Progenitor cell of endocrine pancreas (in vitro differentiated cells): ENCODE measurements at regions not wholly inside any gene's neighbourhood (a gene's known extent, or its start where the extent isn't known, plus 50 kb on each side); places are given as distances from the start of the nearest gene placed in this dataset.
A peak's percentile ranks its signal among the peaks of the same experiment; 100 is the strongest.

Experiments
- DNase-seq: peaks from one replicate; pipeline ENCODE4 v3.0.0; 2021; ENCODE audit warnings: low spot score; ENCODE audit not compliant: unreplicated experiment
- H3K27ac Mint-ChIP-seq: 2 replicates; pipeline ENCODE4 v1.8.0; 2021; ENCODE audit warnings: mild to moderate bottlenecking, moderate library complexity, mixed read lengths
- H3K27me3 Mint-ChIP-seq: 2 replicates; pipeline ENCODE4 v1.8.0; 2021; ENCODE audit warnings: mixed read lengths
- H3K36me3 Mint-ChIP-seq: 2 replicates; pipeline ENCODE4 v1.8.0; 2022; ENCODE audit warnings: mixed read lengths; ENCODE audit not compliant: insufficient read depth
- H3K4me1 Mint-ChIP-seq: 2 replicates; pipeline ENCODE4 v1.8.0; 2021; ENCODE audit warnings: low read depth, mixed read lengths
- H3K4me3 Mint-ChIP-seq: 2 replicates; pipeline ENCODE4 v1.8.0; 2021; ENCODE audit warnings: low read depth, mild to moderate bottlenecking, moderate library complexity, mixed read lengths
- H3K9me3 Mint-ChIP-seq: 2 replicates; pipeline ENCODE4 v1.8.0; 2021; ENCODE audit warnings: low read depth, mixed read lengths
- CTCF ChIP-seq: fragments of 200-600 bp; sonication (generic); IDR thresholded peaks from one replicate; pipeline ENCODE4 v1.5.0; 2021; ENCODE audit warnings: antibody characterized with exemption, mild to moderate bottlenecking; ENCODE audit not compliant: unreplicated experiment

- H3K4me3 Mint-ChIP-seq = peak overlapping the region; percentile 23
- H3K27ac Mint-ChIP-seq = peak overlapping the region; percentile 94
- no peaks in the 10 kb centered on the region for H3K27me3 Mint-ChIP-seq
- H3K9me3 Mint-ChIP-seq = peaks cover 5% of the 10 kb centered on the region
- peaks cover 34% of the 10 kb centered on the region for H3K4me1 Mint-ChIP-seq
- no peak for DNase-seq
- H3K36me3 Mint-ChIP-seq = peaks cover 13% of the 10 kb centered on the region
- TF ChIP-seq CTCF = no peak
Measured at GRCh38 chr15:53844634-53845033, 85.2 kb upstream of the WDR72 start.

GRCh38 chr15:53843869-53844569, 84.6 kb upstream of the WDR72 start:
- Mint-ChIP-seq H3K4me3 (peak overlapping the region; percentile 23), H3K27ac (peak overlapping the region; percentile 94)

DNA sequence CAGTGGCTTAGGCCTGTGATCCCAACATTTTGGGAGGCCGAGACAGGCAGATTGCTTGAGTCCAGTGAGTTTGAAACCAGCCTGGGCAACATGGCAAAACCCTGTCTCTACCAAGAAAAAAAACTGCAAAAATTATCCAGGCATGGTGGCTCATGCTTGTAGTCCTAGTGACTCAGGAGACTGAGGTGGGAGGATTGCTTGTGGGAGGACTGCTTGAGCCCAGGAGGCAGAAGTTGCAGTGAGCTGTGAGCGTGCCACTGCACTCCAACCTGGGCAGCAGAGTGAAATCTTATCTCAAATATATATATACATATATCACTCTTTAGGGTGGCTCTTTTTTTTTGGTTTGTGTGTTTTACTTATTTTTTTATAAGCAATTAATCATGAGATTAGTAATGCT, 83.7 kb upstream of the WDR72 start:
- H3K4me1 Mint-ChIP-seq = peaks cover 38% of the 10 kb centered on the region
- H3K36me3 Mint-ChIP-seq = peaks cover 10% of the 10 kb centered on the region

More at GRCh38 chr15:53843869-53844569, 84.6 kb upstream of the WDR72 start:
- peaks cover 5% of the 10 kb centered on the region for H3K9me3 Mint-ChIP-seq
- H3K4me1 Mint-ChIP-seq = peaks cover 37% of the 10 kb centered on the region
- H3K36me3 Mint-ChIP-seq = peaks cover 13% of the 10 kb centered on the region
- no peak for DNase-seq
- no peaks in the 10 kb centered on the region for H3K27me3 Mint-ChIP-seq
- TF ChIP-seq CTCF = no peak

GRCh38 chr15:53841651-53842050, 82.2 kb upstream of the WDR72 start:
- no peak for TF ChIP-seq CTCF
- Mint-ChIP-seq H3K4me1 (peaks cover 49% of the 10 kb centered on the region), H3K36me3 (peaks cover 2% of the 10 kb centered on the region), H3K4me3 (no peak overlapping the region), H3K27ac (peak overlapping the region; percentile 2), H3K9me3 (peaks cover under 1% of the 10 kb centered on the region), H3K27me3 (no peaks in the 10 kb centered on the region)
- no peak for DNase-seq

More for the DNA sequence above, 83.7 kb upstream of the WDR72 start:
- DNase-seq = no peak
- H3K4me3 Mint-ChIP-seq = no peak overlapping the region
- peaks cover 5% of the 10 kb centered on the region for H3K9me3 Mint-ChIP-seq
- TF ChIP-seq CTCF = no peak
- no peaks in the 10 kb centered on the region for H3K27me3 Mint-ChIP-seq
- peak overlapping the region; percentile 94 for H3K27ac Mint-ChIP-seq

DNA sequence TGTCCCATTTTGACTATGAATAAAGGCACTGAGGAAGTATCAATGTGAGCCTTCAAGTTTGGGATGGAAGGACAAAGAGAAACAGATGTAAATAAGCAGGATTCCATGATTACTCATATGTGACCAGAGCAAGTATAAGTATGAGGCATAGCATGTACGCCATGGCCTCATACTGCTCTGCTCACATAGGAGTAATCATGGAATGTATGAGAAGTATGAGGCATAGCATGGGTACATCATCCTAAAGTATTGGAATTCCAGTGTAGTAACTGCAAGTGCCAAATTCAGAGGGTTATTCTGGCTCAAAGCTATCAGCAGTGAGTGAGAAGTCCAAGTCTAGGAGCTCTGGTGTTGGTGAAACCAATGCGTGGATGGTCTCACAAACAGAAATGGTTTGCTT, 81.2 kb upstream of the WDR72 start:
- DNase-seq = no peak
- Mint-ChIP-seq H3K4me1 (peaks cover 55% of the 10 kb centered on the region), H3K4me3 (no peak overlapping the region), H3K27ac (no peak overlapping the region), H3K36me3 (peaks cover 1% of the 10 kb centered on the region), H3K9me3 (no peaks in the 10 kb centered on the region), H3K27me3 (no peaks in the 10 kb centered on the region)
- TF ChIP-seq CTCF = no peak
